NT2/D1 (cell line): ENCODE measurements at regions not wholly inside any gene's neighbourhood (a gene's known extent, or its start where the extent isn't known, plus 50 kb on each side); places are given as distances from the start of the nearest gene placed in this dataset.

ENCODE experiments used
- DNase-seq: peaks from one replicate; pipeline ENCODE4 v3.0.0-alpha.2; 2011; ENCODE audit warnings: low read depth, low spot score
- H3K27me3 ChIP-seq: 2 replicates; pipeline ENCODE4 v1.6.0; 2011; ENCODE audit warnings: mild to moderate bottlenecking; ENCODE audit not compliant: insufficient read length, insufficient read depth
- H3K36me3 ChIP-seq: 2 replicates; pipeline ENCODE4 v1.6.1; 2011; ENCODE audit warnings: mild to moderate bottlenecking, low read length, mixed read lengths; ENCODE audit not compliant: insufficient read depth, insufficient read length
- H3K4me1 ChIP-seq: 2 replicates; pipeline ENCODE4 v1.5.1; 2011; ENCODE audit not compliant: insufficient read depth, insufficient read length
- H3K4me3 ChIP-seq: 2 replicates; pipeline ENCODE4 v1.5.1; 2011; ENCODE audit warnings: low read depth; ENCODE audit not compliant: insufficient read length
- H3K9ac ChIP-seq: 2 replicates; pipeline ENCODE4 v1.6.0; 2011; ENCODE audit warnings: low read depth; ENCODE audit not compliant: insufficient read length
- H3K9me3 ChIP-seq: 2 replicates; pipeline ENCODE4 v1.5.1; 2011; ENCODE audit warnings: mild to moderate bottlenecking, low read length; ENCODE audit not compliant: insufficient read depth
- SUZ12 ChIP-seq: IDR thresholded peaks from 2 replicates; pipeline ENCODE4 v1.6.1; 2011; ENCODE audit not compliant: insufficient read length, insufficient read depth; ENCODE audit errors: extremely low read depth
- YY1 ChIP-seq: IDR thresholded peaks from 2 replicates; pipeline ENCODE4 v1.6.1; 2011; ENCODE audit not compliant: insufficient read length, insufficient read depth
- ZNF274 ChIP-seq: IDR thresholded peaks from 2 replicates; pipeline ENCODE4 v1.6.1; 2011; ENCODE audit warnings: mild to moderate bottlenecking, low read depth, low read length

- Histone ChIP-seq H3K9ac (no peak overlapping the region), H3K4me1 (peaks cover 4% of the 10 kb centered on the region), H3K36me3 (no peaks in the 10 kb centered on the region), H3K27me3 (no peaks in the 10 kb centered on the region), H3K4me3 (no peak overlapping the region), H3K9me3 (no peaks in the 10 kb centered on the region)
- TF ChIP-seq YY1 (no peak), ZNF274 (no peak), SUZ12 (no peak)
- DNase-seq = no peak
These were observed 345.3 kb downstream of the CXCL12 start for GRCh38 chr10:44039599-44039998.

GRCh38 chr10:44036425-44036824 lies 348.5 kb downstream of the CXCL12 start:
- H3K27me3 ChIP-seq = no peaks in the 10 kb centered on the region
- TF ChIP-seq ZNF274 = no peak
- TF ChIP-seq YY1 = no peak
- H3K36me3 ChIP-seq = no peaks in the 10 kb centered on the region
- DNase-seq = no peak
- no peak overlapping the region for H3K9ac ChIP-seq
- no peaks in the 10 kb centered on the region for H3K9me3 ChIP-seq
- no peaks in the 10 kb centered on the region for H3K4me1 ChIP-seq
- no peak overlapping the region for H3K4me3 ChIP-seq

- no peaks in the 10 kb centered on the region for H3K27me3 ChIP-seq
- no peak for DNase-seq
- no peak overlapping the region for H3K4me3 ChIP-seq
- no peaks in the 10 kb centered on the region for H3K36me3 ChIP-seq
- TF ChIP-seq SUZ12 (no peak), ZNF274 (no peak), YY1 (no peak)
- no peak overlapping the region for H3K9ac ChIP-seq
- no peaks in the 10 kb centered on the region for H3K9me3 ChIP-seq
- H3K4me1 ChIP-seq = no peaks in the 10 kb centered on the region
These were observed 349.3 kb downstream of the CXCL12 start for GRCh38 chr10:44035474-44036197.

GRCh38 chr10:44034946-44035345 lies 350.0 kb downstream of the CXCL12 start:
- Histone ChIP-seq H3K4me3 (no peak overlapping the region), H3K36me3 (no peaks in the 10 kb centered on the region), H3K9ac (no peak overlapping the region), H3K4me1 (no peaks in the 10 kb centered on the region), H3K9me3 (no peaks in the 10 kb centered on the region), H3K27me3 (no peaks in the 10 kb centered on the region)
- no peak for DNase-seq
- TF ChIP-seq SUZ12 (no peak), YY1 (no peak), ZNF274 (no peak)

- TF ChIP-seq SUZ12 (no peak), ZNF274 (no peak), YY1 (no peak)
- Histone ChIP-seq H3K27me3 (no peaks in the 10 kb centered on the region), H3K9ac (no peak overlapping the region), H3K36me3 (no peaks in the 10 kb centered on the region), H3K4me3 (no peak overlapping the region), H3K9me3 (no peaks in the 10 kb centered on the region), H3K4me1 (no peaks in the 10 kb centered on the region)
- no peak for DNase-seq
These were observed 351.9 kb downstream of the CXCL12 start for GRCh38 chr10:44033008-44033407.

- Histone ChIP-seq H3K36me3 (no peaks in the 10 kb centered on the region), H3K4me1 (no peaks in the 10 kb centered on the region), H3K9ac (no peak overlapping the region), H3K9me3 (no peaks in the 10 kb centered on the region), H3K27me3 (no peaks in the 10 kb centered on the region), H3K4me3 (no peak overlapping the region)
- no peak for DNase-seq
- TF ChIP-seq YY1 (no peak), ZNF274 (no peak), SUZ12 (no peak)
These were observed 352.7 kb downstream of the CXCL12 start for GRCh38 chr10:44032216-44032615.

- Histone ChIP-seq H3K36me3 (no peaks in the 10 kb centered on the region), H3K4me1 (no peaks in the 10 kb centered on the region), H3K9me3 (no peaks in the 10 kb centered on the region), H3K9ac (no peak overlapping the region), H3K4me3 (no peak overlapping the region), H3K27me3 (no peaks in the 10 kb centered on the region)
- TF ChIP-seq SUZ12 (no peak), ZNF274 (no peak), YY1 (no peak)
- no peak for DNase-seq
These were observed 354.2 kb downstream of the CXCL12 start for GRCh38 chr10:44030738-44031137.

GRCh38 chr10:44030132-44030531 lies 354.8 kb downstream of the CXCL12 start:
- TF ChIP-seq SUZ12 (no peak), ZNF274 (no peak), YY1 (no peak)
- Histone ChIP-seq H3K9me3 (no peaks in the 10 kb centered on the region), H3K4me3 (no peak overlapping the region), H3K27me3 (no peaks in the 10 kb centered on the region), H3K4me1 (no peaks in the 10 kb centered on the region), H3K9ac (no peak overlapping the region), H3K36me3 (no peaks in the 10 kb centered on the region)
- DNase-seq = no peak
